Naive thymus-derived CD4-positive, alpha-beta T cell (primary cell): ENCODE measurements at regions not wholly inside any gene's neighbourhood (a gene's known extent, or its start where the extent isn't known, plus 50 kb on each side); places are given as distances from the start of the nearest gene placed in this dataset.
"Not testable (repeated sequence)": the region's sequence is repeated elsewhere in the genome, so short reads cannot be mapped to it uniquely, and the experiment has no call there.

Source experiments
- ATAC-seq: fragments of 150-1000 bp; cut with Tn5 transposase; 2 replicates; pipeline ENCODE4 v1.10.0; 2021; ENCODE audit warnings: mild to moderate bottlenecking, moderate library complexity
- CTCF ChIA-PET: fragments of 350-600 bp; sonication (Branson Sonifier 250); formaldehyde crosslinking; loops from one replicate; lab custom pipeline; 2021; ENCODE audit warnings: antibody characterized with exemption; lab: Charles Lee
- POLR2A ChIA-PET: fragments of 350-600 bp; sonication (Branson Sonifier 250); formaldehyde crosslinking; loops from one replicate; lab custom pipeline; 2021; ENCODE audit warnings: antibody characterized with exemption, inconsistent platforms; lab: Charles Lee
- DNase-seq, 9 donors: peaks; one replicate each; pipeline versions ENCODE4 v3.0.0 to v3.0.0-alpha.2; 2020 to 2022; ENCODE audit warnings: mixed read lengths in 1 of 9
- H3K27ac ChIP-seq: one replicate; pipeline ENCODE4 v1.7.0; 2013; ENCODE audit warnings: mild to moderate bottlenecking, low read depth, low read length, moderate library complexity
- H3K27me3 ChIP-seq, 2 donors: one replicate each; pipeline ENCODE4 v1.7.0; 2013; ENCODE audit warnings: low read length in 2 of 2, mild to moderate bottlenecking in 2 of 2, moderate library complexity in 2 of 2; ENCODE audit not compliant: control insufficient read depth in 2 of 2, insufficient read depth in 2 of 2
- H3K36me3 ChIP-seq, 3 experiments: 1 replicate in 2 of 3; 2 replicates in 1 of 3; pipeline ENCODE4 v1.7.0; 2013; ENCODE audit warnings: low read length in 3 of 3, mild to moderate bottlenecking in 3 of 3, moderate library complexity in 1 of 3; ENCODE audit not compliant: insufficient read depth in 3 of 3, control insufficient read depth in 2 of 3
- H3K4me1 ChIP-seq, 2 donors: one replicate each; pipeline ENCODE4 v1.7.0; 2013; ENCODE audit warnings: low read length in 2 of 2, mild to moderate bottlenecking in 2 of 2, moderate library complexity in 1 of 2; ENCODE audit not compliant: control insufficient read depth in 2 of 2, insufficient read depth in 2 of 2
- H3K4me3 ChIP-seq: 2 replicates; pipeline ENCODE4 v1.7.0; 2013; ENCODE audit warnings: mild to moderate bottlenecking, low read length
- H3K9me3 ChIP-seq, 3 experiments: 1 replicate in 2 of 3; 2 replicates in 1 of 3; pipeline ENCODE4 v1.7.0; 2013; ENCODE audit warnings: low read length in 3 of 3; ENCODE audit not compliant: control insufficient read depth in 2 of 3
- H3K27ac Mint-ChIP-seq, 9 donors: one replicate each; pipeline ENCODE4 v1.8.0; 2020 to 2022; ENCODE audit warnings: mixed read lengths in 9 of 9, mild to moderate bottlenecking in 8 of 9, moderate library complexity in 5 of 9, inconsistent platforms in 2 of 9
- H3K27me3 Mint-ChIP-seq, 5 donors: one replicate each; pipeline ENCODE4 v1.8.0; 2021 to 2022; ENCODE audit warnings: mixed read lengths in 5 of 5, mild to moderate bottlenecking in 1 of 5
- H3K36me3 Mint-ChIP-seq, 5 donors: one replicate each; pipeline ENCODE4 v1.8.0; 2020 to 2022; ENCODE audit warnings: mixed read lengths in 5 of 5, mild to moderate bottlenecking in 3 of 5, inconsistent platforms in 1 of 5
- H3K4me1 Mint-ChIP-seq, 7 donors: one replicate each; pipeline ENCODE4 v1.8.0; 2020 to 2022; ENCODE audit warnings: mixed read lengths in 7 of 7, mild to moderate bottlenecking in 3 of 7, inconsistent platforms in 1 of 7
- H3K4me3 Mint-ChIP-seq, 10 donors: one replicate each; pipeline ENCODE4 v1.8.0; 2020 to 2022; ENCODE audit warnings: mild to moderate bottlenecking in 10 of 10, mixed read lengths in 10 of 10, moderate library complexity in 6 of 10, inconsistent platforms in 2 of 10
- H3K9me3 Mint-ChIP-seq, 11 donors: one replicate each; pipeline ENCODE4 v1.8.0; 2020 to 2022; ENCODE audit warnings: mixed read lengths in 11 of 11, mild to moderate bottlenecking in 4 of 11, inconsistent platforms in 1 of 11, moderate library complexity in 1 of 11
- intact Hi-C, 2 donors: fragments of 100-400 bp; cut with micrococcal nuclease; formaldehyde crosslinking; loops; one replicate each; pipeline ENCODE4 v1.15.1; 2023

- DNase-seq: no peak
- intact Hi-C loops: no loop called here
- H3K36me3 ChIP-seq: no peaks in the 10 kb centered on the region
- H3K4me3 ChIP-seq: no peak overlapping the region
- peaks cover 9 to 34% (median 26%) of the 10 kb centered on the region in 7 donors for H3K4me1 Mint-ChIP-seq
- H3K4me3 Mint-ChIP-seq: no peak overlapping the region
- peaks cover 0 to 6% of the 10 kb centered on the region in 2 donors for H3K4me1 ChIP-seq
- no peaks in the 10 kb centered on the region for H3K27me3 ChIP-seq
- no peaks in the 10 kb centered on the region for H3K27me3 Mint-ChIP-seq
- peaks cover 0 to 17% (median 0%) of the 10 kb centered on the region in 11 donors for H3K9me3 Mint-ChIP-seq
- H3K9me3 ChIP-seq: no peaks in the 10 kb centered on the region
- ChIA-PET POLR2A (interaction anchor here (0.7 kb wide), 1 partner anchor 17 kb away, joined by 3 read pairs; no protein-coding TSS in a partner anchor), CTCF (no interaction called here)
- ATAC-seq: no peak
- no peak overlapping the region for H3K27ac ChIP-seq
- no peak overlapping the region for H3K27ac Mint-ChIP-seq
- peaks cover 0 to 27% (median 0%) of the 10 kb centered on the region in 5 donors for H3K36me3 Mint-ChIP-seq
Measured at GRCh38 chr2:7555260-7555659, 638.0 kb downstream of the RNF144A start.

- peaks cover 11 to 38% (median 34%) of the 10 kb centered on the region in 7 donors for H3K4me1 Mint-ChIP-seq
- CTCF ChIA-PET: no interaction called here
- no peaks in the 10 kb centered on the region for H3K9me3 ChIP-seq
- peaks cover 0 to 21% (median 0%) of the 10 kb centered on the region in 11 donors for H3K9me3 Mint-ChIP-seq
- POLR2A ChIA-PET: interaction anchor here (1.3 kb wide), 1 partner anchor 15 kb away, joined by 3 read pairs; no protein-coding TSS in a partner anchor
- peak overlapping the region in 2 of 9 donors; percentile 20 to 23 for H3K27ac Mint-ChIP-seq
- H3K4me3 Mint-ChIP-seq: peak overlapping the region in 1 of 10 donors; percentile 14
- H3K36me3 Mint-ChIP-seq: peaks cover 0 to 34% (median 0%) of the 10 kb centered on the region in 5 donors
- H3K36me3 ChIP-seq: no peaks in the 10 kb centered on the region
- intact Hi-C loops: no loop called here
- no peaks in the 10 kb centered on the region for H3K27me3 Mint-ChIP-seq
- H3K27me3 ChIP-seq: no peaks in the 10 kb centered on the region
- DNase-seq: no peak
- no peak for ATAC-seq
- no peak overlapping the region for H3K27ac ChIP-seq
- no peak overlapping the region for H3K4me3 ChIP-seq
- peaks cover 0 to 6% of the 10 kb centered on the region in 2 donors for H3K4me1 ChIP-seq
Measured at GRCh38 chr2:7557376-7557775, 640.2 kb downstream of the RNF144A start.

GRCh38 chr2:7559791-7560190 lies 642.6 kb downstream of the RNF144A start:
- POLR2A ChIA-PET: interaction anchor here (0.7 kb wide), 1 partner anchor 21 kb away, joined by 4 read pairs; no protein-coding TSS in a partner anchor
- Mint-ChIP-seq H3K9me3 (peaks cover 0 to 29% (median 5%) of the 10 kb centered on the region in 11 donors), H3K4me1 (peaks cover 4 to 29% (median 21%) of the 10 kb centered on the region in 7 donors), H3K36me3 (peaks cover 0 to 46% (median 0%) of the 10 kb centered on the region in 5 donors), H3K27me3 (no peaks in the 10 kb centered on the region), H3K27ac (no peak overlapping the region), H3K4me3 (no peak overlapping the region)
- no peak for DNase-seq
- H3K4me1 ChIP-seq: no peaks in the 10 kb centered on the region
- H3K27ac ChIP-seq: no peak overlapping the region
- peaks cover 0 to 5% (median 0%) of the 10 kb centered on the region in 3 experiments for H3K9me3 ChIP-seq
- H3K4me3 ChIP-seq: no peak overlapping the region
- ATAC-seq: no peak
- CTCF ChIA-PET: interaction anchor here (0.7 kb wide), 1 partner anchor 1147 kb away, joined by 4 read pairs; no protein-coding TSS in a partner anchor
- intact Hi-C loops: loop anchor here in 1 of 2 donors (10.0 kb wide), 2 partner anchors 355 to 1035 kb away; no protein-coding TSS in a partner anchor
- no peaks in the 10 kb centered on the region for H3K27me3 ChIP-seq
- H3K36me3 ChIP-seq: no peaks in the 10 kb centered on the region

- POLR2A ChIA-PET: interaction anchor here (0.6 to 2.4 kb wide), 8 partner anchors 13 to 1116 kb away, joined by 3 to 33 read pairs (median 4); partner anchors contain the start of gene ID2
Measured at GRCh38 chr2:7566382-7566881, 649.2 kb downstream of the RNF144A start.

GRCh38 chr2:7567116-7567515 lies 649.9 kb downstream of the RNF144A start:
- not testable (repeated sequence) for H3K9me3 ChIP-seq, H3K27me3 Mint-ChIP-seq, H3K36me3 ChIP-seq, H3K27ac ChIP-seq, DNase-seq, H3K27me3 ChIP-seq, H3K4me3 ChIP-seq
- Mint-ChIP-seq H3K36me3 (peaks cover 0 to 58% (median 0%) of the 10 kb centered on the region in 5 donors), H3K9me3 (peaks cover 0 to 27% (median 10%) of the 10 kb centered on the region in 11 donors), H3K4me1 (peaks cover 27 to 67% (median 61%) of the 10 kb centered on the region in 7 donors), H3K4me3 (peak overlapping the region; percentile 48 to 79 (median 72)), H3K27ac (peak overlapping the region; percentile 89 to 99 (median 96))
- ChIA-PET CTCF (interaction anchor here (0.5 to 2.6 kb wide), 22 partner anchors 14 to 1118 kb away, joined by 3 to 25 read pairs (median 4); partner anchors contain the start of gene ID2), POLR2A (interaction anchor here (0.7 to 2.4 kb wide), 17 partner anchors 10 to 1118 kb away, joined by 3 to 33 read pairs (median 4); partner anchors contain the start of gene ID2)
- intact Hi-C loops: loop anchor here (1.0 to 10.0 kb wide), 15 partner anchors 14 to 1115 kb away; partner anchors contain the start of gene ID2 (in 1 of the 2)
- ATAC-seq: peak; percentile 21
- peaks cover 17 to 40% of the 10 kb centered on the region in 2 donors for H3K4me1 ChIP-seq

More at GRCh38 chr2:7566382-7566881, 649.2 kb downstream of the RNF144A start:
- H3K36me3 Mint-ChIP-seq: peaks cover 0 to 59% (median 0%) of the 10 kb centered on the region in 5 donors
- Histone ChIP-seq H3K4me1 (peaks cover 17 to 34% of the 10 kb centered on the region in 2 donors), H3K36me3 (no peaks in the 10 kb centered on the region), H3K27ac (no peak overlapping the region), H3K27me3 (no peaks in the 10 kb centered on the region), H3K4me3 (no peak overlapping the region), H3K9me3 (peaks cover 0 to 6% (median 0%) of the 10 kb centered on the region in 3 experiments)
- H3K9me3 Mint-ChIP-seq: peaks cover 2 to 27% (median 12%) of the 10 kb centered on the region in 11 donors
- ATAC-seq (no peak), DNase-seq (no peak)
- peak overlapping the region in 4 of 10 donors; percentile 3 to 79 (median 21) for H3K4me3 Mint-ChIP-seq
- CTCF ChIA-PET: interaction anchor here (1.0 to 2.1 kb wide), 3 partner anchors 113 to 1118 kb away, joined by 3 to 25 read pairs (median 5); no protein-coding TSS in a partner anchor
- peak overlapping the region; percentile 71 to 99 (median 96) for H3K27ac Mint-ChIP-seq
- peaks cover 22 to 64% (median 57%) of the 10 kb centered on the region in 7 donors for H3K4me1 Mint-ChIP-seq
- H3K27me3 Mint-ChIP-seq: no peaks in the 10 kb centered on the region
- intact Hi-C loops: loop anchor here (2.0 to 10.0 kb wide), 9 partner anchors 14 to 1028 kb away; no protein-coding TSS in a partner anchor

GRCh38 chr2:7567646-7568045 lies 650.4 kb downstream of the RNF144A start:
- Mint-ChIP-seq H3K4me3 (peak overlapping the region; percentile 48 to 79 (median 72)), H3K36me3 (peaks cover 0 to 56% (median 0%) of the 10 kb centered on the region in 5 donors), H3K27me3 (no peaks in the 10 kb centered on the region), H3K27ac (peak overlapping the region; percentile 89 to 99 (median 96)), H3K4me1 (peaks cover 30 to 72% (median 66%) of the 10 kb centered on the region in 7 donors), H3K9me3 (peaks cover 0 to 27% (median 10%) of the 10 kb centered on the region in 11 donors)
- POLR2A ChIA-PET: interaction anchor here (0.7 to 2.4 kb wide), 15 partner anchors 9 to 1117 kb away, joined by 3 to 33 read pairs (median 4); partner anchors contain the start of gene ID2
- Histone ChIP-seq H3K4me3 (peak overlapping the region; percentile 14), H3K9me3 (peaks cover 0 to 6% (median 0%) of the 10 kb centered on the region in 3 experiments), H3K4me1 (peaks cover 17 to 45% of the 10 kb centered on the region in 2 donors), H3K36me3 (no peaks in the 10 kb centered on the region), H3K27me3 (no peaks in the 10 kb centered on the region), H3K27ac (peak overlapping the region; percentile 61)
- intact Hi-C loops: loop anchor here (1.0 to 10.0 kb wide), 15 partner anchors 15 to 1115 kb away; partner anchors contain the start of gene ID2 (in 1 of the 2)
- ATAC-seq: peak; percentile 92
- DNase-seq: peak; percentile 16 to 92 (median 79)
- CTCF ChIA-PET: interaction anchor here (0.5 to 2.6 kb wide), 22 partner anchors 15 to 1117 kb away, joined by 3 to 25 read pairs (median 4); partner anchors contain the start of gene ID2
